IMR-90 (cell line): ENCODE measurements at regions not wholly inside any gene's neighbourhood (a gene's known extent, or its start where the extent isn't known, plus 50 kb on each side); places are given as distances from the start of the nearest gene placed in this dataset.

Experiments used
- ATAC-seq: fragments of 200-7000 bp; cut with Tn5 transposase; 2 replicates; pipeline ENCODE4 v1.9.1; 2020; ENCODE audit warnings: low read depth, mild to moderate bottlenecking, moderate library complexity
- BruUV-seq: library from RNA; stranded (reverse); fragments of 400-500 nt; replicated peaks from 2 replicates; lab custom pipeline; 2021; lab: Mats Ljungman, UMichigan
- CTCF ChIA-PET: fragments of 300-600 bp; formaldehyde crosslinking; extraction: SDS; loops from one replicate; lab custom pipeline; 2021; ENCODE audit warnings: antibody characterized with exemption; lab: Yijun Ruan, JAX
- POLR2A ChIA-PET: fragments of 300-600 bp; sonication (Branson Sonifier 250); formaldehyde crosslinking; loops from one replicate; lab custom pipeline; 2022; ENCODE audit warnings: antibody characterized with exemption; ENCODE audit not compliant: unreplicated experiment; lab: Charles Lee
- DNase-seq: peaks from one replicate; pipeline ENCODE4 v3.0.0; 2013
- H2AFZ ChIP-seq: replicated peaks from 2 replicates; pipeline ENCODE3; 2013; ENCODE audit warnings: low read length, mild to moderate bottlenecking; ENCODE audit not compliant: poor library complexity
- H2AK5ac ChIP-seq: 2 replicates; pipeline ENCODE4 v1.6.1; 2013; ENCODE audit warnings: low read depth, low read length, inconsistent platforms
- H2AK9ac ChIP-seq: replicated peaks from 2 replicates; pipeline ENCODE3; 2013; ENCODE audit warnings: mild to moderate bottlenecking, low read depth, low read length, moderate library complexity; ENCODE audit not compliant: poor library complexity
- H2BK120ac ChIP-seq: 2 replicates; pipeline ENCODE4 v1.6.1; 2013; ENCODE audit warnings: low read depth, low read length, inconsistent platforms
- H2BK15ac ChIP-seq: 3 replicates; pipeline ENCODE4 v1.6.1; 2013; ENCODE audit warnings: low read depth, low read length, inconsistent platforms
- H2BK20ac ChIP-seq: 2 replicates; pipeline ENCODE4 v1.6.1; 2013; ENCODE audit warnings: low read depth, mild to moderate bottlenecking, inconsistent platforms, low read length, moderate library complexity
- H2BK5ac ChIP-seq: 2 replicates; pipeline ENCODE4 v1.6.1; 2013; ENCODE audit warnings: mild to moderate bottlenecking, low read depth, low read length, inconsistent platforms; ENCODE audit not compliant: poor library complexity, severe bottlenecking
- H3K14ac ChIP-seq: replicated peaks from 2 replicates; pipeline ENCODE4 v1.6.1; 2013; ENCODE audit warnings: low read depth, low read length, inconsistent platforms
- H3K18ac ChIP-seq: 2 replicates; pipeline ENCODE4 v1.6.1; 2013; ENCODE audit warnings: low read depth, low read length, control low read depth
- H3K23ac ChIP-seq: 2 replicates; pipeline ENCODE4 v1.6.1; 2013; ENCODE audit warnings: low read depth, low read length, inconsistent platforms
- H3K27ac ChIP-seq: 2 replicates; pipeline ENCODE4 v1.5.1; 2013; ENCODE audit warnings: mild to moderate bottlenecking, control low read depth, low read length; ENCODE audit not compliant: insufficient read depth
- H3K27me3 ChIP-seq: 2 replicates; pipeline ENCODE4 v1.6.1; 2013; ENCODE audit warnings: low read length; ENCODE audit not compliant: control insufficient read depth, insufficient read depth
- H3K36me3 ChIP-seq: 2 replicates; pipeline ENCODE4 v1.6.1; 2013; ENCODE audit warnings: low read length, mixed read lengths; ENCODE audit not compliant: control insufficient read depth, insufficient read depth
- H3K4ac ChIP-seq: 2 replicates; pipeline ENCODE4 v1.6.1; 2013; ENCODE audit warnings: low read depth, low read length, inconsistent platforms
- H3K4me1 ChIP-seq: 2 replicates; pipeline ENCODE4 v1.6.1; 2013; ENCODE audit warnings: low read length, mixed read lengths; ENCODE audit not compliant: control insufficient read depth, insufficient read depth
- H3K4me2 ChIP-seq: 2 replicates; pipeline ENCODE4 v1.6.1; 2013; ENCODE audit warnings: low read depth, mild to moderate bottlenecking, control low read depth, low read length, moderate library complexity
- H3K4me3 ChIP-seq: 2 replicates; pipeline ENCODE4 v1.5.1; 2013; ENCODE audit warnings: low read depth, mild to moderate bottlenecking, control low read depth, low read length, moderate library complexity; ENCODE audit not compliant: insufficient read depth
- H3K56ac ChIP-seq: 2 replicates; pipeline ENCODE4 v1.6.1; 2013; ENCODE audit warnings: low read length, inconsistent platforms; ENCODE audit not compliant: insufficient read depth; ENCODE audit errors: extremely low read depth
- H3K79me1 ChIP-seq, 2 experiments: 2 replicates each; pipeline ENCODE4 v1.6.1; 2013; ENCODE audit warnings: low read length in 2 of 2, inconsistent platforms in 1 of 2, low read depth in 1 of 2
- H3K9ac ChIP-seq: 2 replicates; pipeline ENCODE4 v1.6.1; 2013; ENCODE audit warnings: low read depth, low read length, control low read depth
- H3K9me1 ChIP-seq: 2 replicates; pipeline ENCODE4 v1.6.1; 2013; ENCODE audit warnings: low read length, inconsistent platforms; ENCODE audit not compliant: insufficient read depth
- H3K9me3 ChIP-seq: 2 replicates; pipeline ENCODE4 v1.6.1; 2013; ENCODE audit warnings: low read length; ENCODE audit not compliant: control insufficient read depth, insufficient read depth
- H4K20me1 ChIP-seq: 2 replicates; pipeline ENCODE4 v1.6.1; 2013; ENCODE audit warnings: low read length, inconsistent platforms; ENCODE audit not compliant: insufficient read depth
- H4K5ac ChIP-seq: 2 replicates; pipeline ENCODE4 v1.6.1; 2013; ENCODE audit warnings: mild to moderate bottlenecking, low read depth, low read length, control low read depth
- H4K8ac ChIP-seq, 2 experiments: 2 replicates each; pipeline ENCODE4 v1.6.1; 2013; ENCODE audit warnings: low read depth in 2 of 2, low read length in 2 of 2, control low read depth in 1 of 2, inconsistent platforms in 1 of 2
- H4K91ac ChIP-seq: 2 replicates; pipeline ENCODE4 v1.6.1; 2013; ENCODE audit warnings: low read depth, low read length, inconsistent platforms; ENCODE audit not compliant: insufficient read depth
- CEBPB ChIP-seq: IDR thresholded peaks from 2 replicates; pipeline ENCODE4 v1.6.1; 2012; ENCODE audit warnings: low read depth, low read length, improper control_type of control experiment
- RFX5 ChIP-seq: IDR thresholded peaks from 2 replicates; pipeline ENCODE4 v1.8.0; 2012; ENCODE audit warnings: low read depth, mild to moderate bottlenecking, low read length, moderate library complexity
- WGBS, 2 experiments: methylation state at CpG; one replicate each; pipeline versions ENCODE4 v1.1.5 to v1.1.7; 2013; ENCODE audit warnings: missing lambda C conversion rate in 2 of 2; ENCODE audit not compliant: insufficient read length in 1 of 2; ENCODE audit errors: extremely low coverage in 2 of 2; 5-methylcytosine and 5-hydroxymethylcytosine counted together
- dilution Hi-C: fragments of 300-500 bp; cut with HindIII; formaldehyde crosslinking; loops from one replicate; pipeline ENCODE4 v1.14.3; 2018; ENCODE audit warnings: low sequenced_read_pairs; ENCODE audit not compliant: unreplicated experiment
- in situ Hi-C: fragments of 300-500 bp; cut with MboI; formaldehyde crosslinking; loops from 3 replicates; pipeline ENCODE4 v1.14.3; 2019; ENCODE audit warnings: low sequenced_read_pairs, inconsistent platforms, mixed read lengths
- intact Hi-C: fragments of 100-400 bp; cut with micrococcal nuclease; formaldehyde crosslinking; loops from 2 replicates; pipeline ENCODE4 v1.10.0; 2022
- TF ChIP-seq, protein P1 (sequence below): fragments of 150-350 bp; IDR thresholded peaks from 2 replicates; pipeline ENCODE4 v1.6.1; 2016; ENCODE audit warnings: low read depth, mild to moderate bottlenecking, low read length, moderate library complexity, borderline replicate concordance

DNA sequence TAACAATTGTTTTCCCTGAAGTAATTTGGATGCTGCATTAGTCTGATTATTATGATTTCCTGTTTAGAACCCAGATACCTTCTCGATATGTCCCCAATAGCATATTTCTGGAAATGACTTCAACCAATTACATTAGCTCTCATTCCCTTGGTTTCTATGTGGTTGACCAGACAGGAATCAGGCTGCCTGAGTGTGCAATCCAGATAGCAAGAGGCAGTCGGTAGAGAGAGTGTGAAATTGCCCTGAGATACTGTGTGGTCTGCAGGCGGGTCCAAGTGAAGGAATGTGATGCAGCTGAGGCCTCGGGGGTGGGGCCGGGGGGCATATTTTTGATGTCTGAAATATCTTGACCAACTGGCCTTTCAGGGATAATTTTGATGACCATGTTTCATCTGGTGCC lies 143.9 kb upstream of the ITGA6 start:
- H3K4me2 ChIP-seq = peak overlapping the region; percentile 24; the same call in 1 of the 2 replicates
- H4K8ac ChIP-seq = peak overlapping the region in 1 of 2 experiments; percentile 73; a peak in 2 of 4 replicates
- in situ Hi-C loops = no loop called here
- no peak overlapping the region for H3K4me3 ChIP-seq
- H2BK5ac ChIP-seq = peak overlapping the region; percentile 74
- H4K20me1 ChIP-seq = no peaks in the 10 kb centered on the region
- peak overlapping the region; percentile 82 for H2BK120ac ChIP-seq
- H2AK5ac ChIP-seq = 0 out of 2 replicates have a peak overlapping the region, but pooled peaks have one; percentile 59
- BruUV-seq = no TSS peak
- ATAC-seq = no peak
- peak overlapping the region; percentile 48 for H2AFZ ChIP-seq
- H4K91ac ChIP-seq = peak overlapping the region; percentile 49; the same call in 1 of the 2 replicates
- POLR2A ChIA-PET = no interaction called here
- 0 out of 3 replicates have a peak overlapping the region, but pooled peaks have one; percentile 21 for H2BK15ac ChIP-seq
- TF ChIP-seq RFX5 (no peak), CEBPB (peak; percentile 40; the same call in 1 of the 2 replicates)
- TF ChIP-seq, protein P1, sequence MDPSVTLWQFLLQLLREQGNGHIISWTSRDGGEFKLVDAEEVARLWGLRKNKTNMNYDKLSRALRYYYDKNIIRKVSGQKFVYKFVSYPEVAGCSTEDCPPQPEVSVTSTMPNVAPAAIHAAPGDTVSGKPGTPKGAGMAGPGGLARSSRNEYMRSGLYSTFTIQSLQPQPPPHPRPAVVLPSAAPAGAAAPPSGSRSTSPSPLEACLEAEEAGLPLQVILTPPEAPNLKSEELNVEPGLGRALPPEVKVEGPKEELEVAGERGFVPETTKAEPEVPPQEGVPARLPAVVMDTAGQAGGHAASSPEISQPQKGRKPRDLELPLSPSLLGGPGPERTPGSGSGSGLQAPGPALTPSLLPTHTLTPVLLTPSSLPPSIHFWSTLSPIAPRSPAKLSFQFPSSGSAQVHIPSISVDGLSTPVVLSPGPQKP = no peak
- H3K4me1 ChIP-seq = peaks cover 13% of the 10 kb centered on the region
- H2BK20ac ChIP-seq = peak overlapping the region; percentile 89; the same call in 1 of the 2 replicates
- intact Hi-C loops = loop anchor here (10.0 kb wide), 1 partner anchor 109 kb away; no protein-coding TSS in a partner anchor
- peak overlapping the region; percentile 63 for H3K27ac ChIP-seq
- H3K27me3 ChIP-seq = no peaks in the 10 kb centered on the region
- H3K9ac ChIP-seq = no peak overlapping the region
- dilution Hi-C loops = no loop called here
- no peak overlapping the region; the same call in 1 of the 2 replicates for H3K56ac ChIP-seq
- H4K5ac ChIP-seq = 0 out of 2 replicates have a peak overlapping the region, but pooled peaks have one; percentile 13
- 40% methylated on average over 2 of the region's 5 CpGs; no CpG with 5 or more reads in 1 of the 2 experiments for WGBS, 2 experiments
- H3K79me1 ChIP-seq = no peaks in the 10 kb centered on the region
- H2AK9ac ChIP-seq = no peak overlapping the region
- no peaks in the 10 kb centered on the region for H3K36me3 ChIP-seq
- H3K9me1 ChIP-seq = peaks cover 9% of the 10 kb centered on the region
- peak overlapping the region; percentile 61 for H3K14ac ChIP-seq
- peak overlapping the region; percentile 71 for H3K4ac ChIP-seq
- peak overlapping the region; percentile 23; the same call in 1 of the 2 replicates for H3K23ac ChIP-seq
- CTCF ChIA-PET = interaction anchor here (0.6 to 1.7 kb wide), 3 partner anchors 112 to 183 kb away, joined by 4 to 5 read pairs (median 5); no protein-coding TSS in a partner anchor
- no peaks in the 10 kb centered on the region for H3K9me3 ChIP-seq
- DNase-seq = peak; percentile 52
- peak overlapping the region; percentile 50 for H3K18ac ChIP-seq
